ENCODE measurements at regions not wholly inside any gene's neighbourhood (a gene's known extent, or its start where the extent isn't known, plus 50 kb on each side); places are given as distances from the start of the nearest gene placed in this dataset.

DNA sequence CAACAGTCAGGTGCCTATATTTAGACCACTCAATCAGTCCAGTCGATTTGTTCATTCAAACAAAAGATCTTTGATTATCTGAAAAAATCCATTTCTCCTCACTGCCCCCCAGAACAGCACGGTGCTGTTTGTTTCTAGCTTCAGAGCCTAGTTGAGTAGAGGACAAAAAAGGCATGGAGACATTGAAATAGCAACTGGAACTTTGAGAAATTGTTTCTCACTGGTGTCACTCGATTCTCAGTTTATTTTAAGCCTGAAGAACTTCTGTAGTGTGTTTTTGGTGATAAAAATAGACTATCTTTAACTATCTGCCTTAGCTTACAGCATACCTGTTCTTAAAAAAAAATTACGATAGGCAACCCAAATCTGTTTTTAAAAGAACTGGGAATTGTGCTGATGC lies 67.1 kb downstream of the ARHGAP35 start:
- intact Hi-C loops (cut with micrococcal nuclease) (no loop called here), dilution Hi-C loops (cut with MboI; ENCODE audit: extremely low pct_ligation_motif_present, low sequenced_read_pairs) (no loop called here)
- ChIA-PET POLR2A (no interaction called here), CTCF (interaction anchor here (1.4 to 4.5 kb wide), 6 partner anchors 14 to 174 kb away, joined by 3 to 32 read pairs (median 6); no protein-coding TSS in a partner anchor)
- no peaks in the 10 kb centered on the region for H3K9me3 ChIP-seq (replicated peaks; ENCODE audit: control insufficient read depth, insufficient read depth, low read length)
- H3K9me1 ChIP-seq (replicated peaks; ENCODE audit: control insufficient read depth, extremely low read depth, insufficient read depth, low read length) = no peaks in the 10 kb centered on the region
- no peaks in the 10 kb centered on the region for H3K36me3 ChIP-seq (ENCODE audit: control insufficient read depth in 2 of 2, extremely low read depth in 1 of 2, insufficient read depth in 2 of 2, low read length in 2 of 2)
- H3K79me2 ChIP-seq (ENCODE audit: control insufficient read depth, insufficient read depth, low read length) = peaks cover 52% of the 10 kb centered on the region
- no peak overlapping the region for H3K4me3 ChIP-seq (replicated peaks in 1 of 3; ENCODE audit: insufficient read depth in 1 of 3, low read depth in 1 of 3, low read length in 3 of 3)
- no TSS peak for BruUV-seq (replicated peaks)
- H3K9ac ChIP-seq (replicated peaks; ENCODE audit: extremely low read depth, insufficient read depth, low read length) = no peak overlapping the region
- TF ChIP-seq, protein P1, sequence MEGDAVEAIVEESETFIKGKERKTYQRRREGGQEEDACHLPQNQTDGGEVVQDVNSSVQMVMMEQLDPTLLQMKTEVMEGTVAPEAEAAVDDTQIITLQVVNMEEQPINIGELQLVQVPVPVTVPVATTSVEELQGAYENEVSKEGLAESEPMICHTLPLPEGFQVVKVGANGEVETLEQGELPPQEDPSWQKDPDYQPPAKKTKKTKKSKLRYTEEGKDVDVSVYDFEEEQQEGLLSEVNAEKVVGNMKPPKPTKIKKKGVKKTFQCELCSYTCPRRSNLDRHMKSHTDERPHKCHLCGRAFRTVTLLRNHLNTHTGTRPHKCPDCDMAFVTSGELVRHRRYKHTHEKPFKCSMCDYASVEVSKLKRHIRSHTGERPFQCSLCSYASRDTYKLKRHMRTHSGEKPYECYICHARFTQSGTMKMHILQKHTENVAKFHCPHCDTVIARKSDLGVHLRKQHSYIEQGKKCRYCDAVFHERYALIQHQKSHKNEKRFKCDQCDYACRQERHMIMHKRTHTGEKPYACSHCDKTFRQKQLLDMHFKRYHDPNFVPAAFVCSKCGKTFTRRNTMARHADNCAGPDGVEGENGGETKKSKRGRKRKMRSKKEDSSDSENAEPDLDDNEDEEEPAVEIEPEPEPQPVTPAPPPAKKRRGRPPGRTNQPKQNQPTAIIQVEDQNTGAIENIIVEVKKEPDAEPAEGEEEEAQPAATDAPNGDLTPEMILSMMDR (IDR thresholded peaks at IDR 0.05; ENCODE audit: extremely low read depth in 1 of 2, insufficient read depth in 1 of 2, low read depth in 1 of 2, low read length in 2 of 2) = no peak
- TF ChIP-seq, protein P2, sequence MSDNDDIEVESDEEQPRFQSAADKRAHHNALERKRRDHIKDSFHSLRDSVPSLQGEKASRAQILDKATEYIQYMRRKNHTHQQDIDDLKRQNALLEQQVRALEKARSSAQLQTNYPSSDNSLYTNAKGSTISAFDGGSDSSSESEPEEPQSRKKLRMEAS (IDR thresholded peaks at IDR 0.05; ENCODE audit: insufficient read depth, insufficient read length) = no peak
- TF ChIP-seq MYC (IDR thresholded peaks at IDR 0.05; ENCODE audit: low read depth, low read length) (no peak), GATA2 (IDR thresholded peaks at IDR 0.05; ENCODE audit: insufficient read depth, insufficient read length, low read depth, low read length) (no peak), FOS (IDR thresholded peaks at IDR 0.05; ENCODE audit: borderline replicate concordance, insufficient read depth, low read length) (no peak), JUN (IDR thresholded peaks at IDR 0.05; ENCODE audit: borderline replicate concordance, insufficient read depth, insufficient read length, low read depth) (no peak), EZH2 (IDR thresholded peaks at IDR 0.05; ENCODE audit: borderline replicate concordance, low read depth, low read length, severe bottlenecking) (no peak), POLR2A (IDR thresholded peaks at IDR 0.05; ENCODE audit: low read depth, low read length) (no peak), POLR2AphosphoS5 (IDR thresholded peaks at IDR 0.05; ENCODE audit: insufficient read depth, low read depth, low read length) (no peak)
- DNase-seq (ENCODE audit: low read depth, low spot score) (no peak), FAIRE-seq (no peak)
- H3K4me1 ChIP-seq (ENCODE audit: control insufficient read depth, extremely low read depth, insufficient read depth, low read length) = peaks cover 39% of the 10 kb centered on the region
- H2AFZ ChIP-seq (ENCODE audit: low read depth, low read length) = no peak overlapping the region
- no peak overlapping the region for H3K27ac ChIP-seq (ENCODE audit: insufficient read depth, low read depth, low read length)
- no peak overlapping the region for H3K4me2 ChIP-seq (ENCODE audit: insufficient read depth, low read length)
- H4K20me1 ChIP-seq (replicated peaks; ENCODE audit: control insufficient read depth, extremely low read depth, insufficient read depth, low read length) = no peaks in the 10 kb centered on the region
- no peaks in the 10 kb centered on the region for H3K27me3 ChIP-seq (ENCODE audit: control insufficient read depth in 2 of 2, insufficient read depth in 2 of 2, low read length in 2 of 2)
